ENCODE measurements at regions not wholly inside any gene's neighbourhood (a gene's known extent, or its start where the extent isn't known, plus 50 kb on each side); places are given as distances from the start of the nearest gene placed in this dataset.
"Not testable (repeated sequence)": the region's sequence is repeated elsewhere in the genome, so short reads cannot be mapped to it uniquely, and the experiment has no call there.

DNA sequence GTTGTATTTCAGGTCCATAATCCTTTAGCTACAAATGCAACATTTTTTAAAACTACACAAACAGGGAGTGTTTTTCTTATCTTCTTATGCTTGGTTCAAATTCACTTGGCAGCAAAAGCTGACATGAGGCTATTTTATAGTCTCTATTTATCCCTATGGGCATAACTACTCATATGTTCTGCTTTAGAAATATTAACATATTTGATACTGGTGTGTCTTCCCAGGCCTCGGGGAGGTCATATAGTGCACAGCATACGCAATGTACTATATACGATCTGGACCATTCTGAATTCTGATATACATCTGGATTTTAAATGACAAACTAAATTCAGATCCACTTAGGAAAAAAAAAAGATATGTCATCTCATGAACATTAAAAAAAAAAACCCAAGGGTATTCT lies 69.2 kb downstream of the TFAP2C start:
- ChIA-PET CTCF (interaction anchor here (0.7 kb wide), 1 partner anchor 16 kb away, joined by 3 read pairs; no protein-coding TSS in a partner anchor), POLR2A (interaction anchor here (0.6 kb wide), 1 partner anchor 93 kb away, joined by 3 read pairs; no protein-coding TSS in a partner anchor)
- TF ChIP-seq, protein P1, sequence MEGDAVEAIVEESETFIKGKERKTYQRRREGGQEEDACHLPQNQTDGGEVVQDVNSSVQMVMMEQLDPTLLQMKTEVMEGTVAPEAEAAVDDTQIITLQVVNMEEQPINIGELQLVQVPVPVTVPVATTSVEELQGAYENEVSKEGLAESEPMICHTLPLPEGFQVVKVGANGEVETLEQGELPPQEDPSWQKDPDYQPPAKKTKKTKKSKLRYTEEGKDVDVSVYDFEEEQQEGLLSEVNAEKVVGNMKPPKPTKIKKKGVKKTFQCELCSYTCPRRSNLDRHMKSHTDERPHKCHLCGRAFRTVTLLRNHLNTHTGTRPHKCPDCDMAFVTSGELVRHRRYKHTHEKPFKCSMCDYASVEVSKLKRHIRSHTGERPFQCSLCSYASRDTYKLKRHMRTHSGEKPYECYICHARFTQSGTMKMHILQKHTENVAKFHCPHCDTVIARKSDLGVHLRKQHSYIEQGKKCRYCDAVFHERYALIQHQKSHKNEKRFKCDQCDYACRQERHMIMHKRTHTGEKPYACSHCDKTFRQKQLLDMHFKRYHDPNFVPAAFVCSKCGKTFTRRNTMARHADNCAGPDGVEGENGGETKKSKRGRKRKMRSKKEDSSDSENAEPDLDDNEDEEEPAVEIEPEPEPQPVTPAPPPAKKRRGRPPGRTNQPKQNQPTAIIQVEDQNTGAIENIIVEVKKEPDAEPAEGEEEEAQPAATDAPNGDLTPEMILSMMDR (IDR thresholded peaks at IDR 0.05; ENCODE audit: control extremely low read depth, extremely low read depth, low read depth, missing control alignments): no peak
- DNase-seq (ENCODE audit: extremely low spot score): no peak

DNA sequence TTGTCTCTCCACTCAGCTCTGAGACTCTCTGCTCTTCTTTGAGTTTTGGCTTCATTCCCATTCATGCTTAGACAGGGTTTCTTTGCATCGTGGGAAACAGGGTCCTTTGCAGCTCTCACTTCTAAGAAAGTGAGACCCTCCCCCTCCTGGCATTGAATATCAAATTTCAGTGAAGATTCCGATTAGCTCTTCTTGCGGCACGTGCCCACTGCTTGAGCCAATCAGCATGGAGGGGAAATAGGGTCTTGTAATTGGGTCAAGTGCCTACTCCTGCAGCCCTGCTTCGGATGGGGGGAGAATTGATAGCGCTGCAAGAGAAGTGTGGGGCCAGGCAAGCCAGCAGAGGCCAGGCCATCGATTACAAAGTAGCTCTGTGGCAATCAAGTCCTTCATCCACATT lies 69.6 kb downstream of the TFAP2C start:
- TF ChIP-seq, protein P1 (IDR thresholded peaks at IDR 0.05; ENCODE audit: control extremely low read depth, extremely low read depth, low read depth, missing control alignments): no peak
- no peak for DNase-seq (ENCODE audit: extremely low spot score)
- ChIA-PET POLR2A (interaction anchor here (0.6 kb wide), 1 partner anchor 93 kb away, joined by 3 read pairs; no protein-coding TSS in a partner anchor), CTCF (interaction anchor here (0.7 kb wide), 1 partner anchor 16 kb away, joined by 3 read pairs; no protein-coding TSS in a partner anchor)

DNA sequence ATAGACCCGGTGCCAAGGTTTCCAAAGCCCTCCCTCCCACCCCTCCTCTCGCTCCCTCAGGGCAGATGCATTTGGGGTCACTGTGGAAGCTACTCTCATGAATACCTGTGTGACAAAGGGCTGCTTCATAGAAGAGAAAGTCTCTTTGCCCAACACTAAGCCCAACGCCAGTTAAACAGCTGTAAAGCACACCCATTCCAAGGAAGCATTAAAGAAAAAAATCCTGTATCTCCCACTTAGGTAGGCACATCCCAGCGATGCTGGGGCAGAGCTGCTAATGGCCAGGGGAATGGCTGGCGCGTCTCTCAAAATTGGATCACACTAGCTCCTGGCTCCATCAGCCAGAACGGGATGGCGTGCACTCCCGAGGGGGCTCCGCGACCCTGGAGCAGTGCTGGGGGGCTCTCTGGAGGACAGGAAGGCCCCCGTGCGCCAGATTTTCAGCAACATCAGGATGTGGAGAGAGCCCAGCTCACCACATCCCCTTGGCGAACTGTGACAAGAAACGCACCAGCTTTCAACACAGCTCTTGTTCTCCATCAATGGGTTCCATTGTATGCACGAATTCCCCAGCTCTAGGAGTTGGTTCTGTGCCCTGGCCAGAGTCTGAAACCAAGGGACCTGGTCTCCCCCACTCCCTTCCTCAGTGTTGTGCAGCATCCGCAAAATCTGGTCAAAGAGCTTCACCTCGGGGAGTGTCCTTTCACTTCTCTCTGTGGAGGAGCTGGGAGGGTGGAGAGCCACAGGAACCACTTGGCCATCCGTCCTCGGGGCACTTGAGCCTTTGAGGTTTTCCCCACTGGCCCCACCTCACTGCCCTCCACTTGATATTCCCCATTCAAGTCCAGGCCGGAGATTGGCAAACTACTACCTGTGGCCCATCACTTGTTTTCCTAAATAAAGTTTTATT lies 74.1 kb downstream of the TFAP2C start:
- ChIA-PET POLR2A (no interaction called here), CTCF (interaction anchor here (0.9 kb wide), 1 partner anchor 894 kb away, joined by 3 read pairs; no protein-coding TSS in a partner anchor)
- no peak for DNase-seq (ENCODE audit: extremely low spot score)
- TF ChIP-seq, protein P1 (IDR thresholded peaks at IDR 0.05; ENCODE audit: control extremely low read depth, extremely low read depth, low read depth, missing control alignments): no peak

DNA sequence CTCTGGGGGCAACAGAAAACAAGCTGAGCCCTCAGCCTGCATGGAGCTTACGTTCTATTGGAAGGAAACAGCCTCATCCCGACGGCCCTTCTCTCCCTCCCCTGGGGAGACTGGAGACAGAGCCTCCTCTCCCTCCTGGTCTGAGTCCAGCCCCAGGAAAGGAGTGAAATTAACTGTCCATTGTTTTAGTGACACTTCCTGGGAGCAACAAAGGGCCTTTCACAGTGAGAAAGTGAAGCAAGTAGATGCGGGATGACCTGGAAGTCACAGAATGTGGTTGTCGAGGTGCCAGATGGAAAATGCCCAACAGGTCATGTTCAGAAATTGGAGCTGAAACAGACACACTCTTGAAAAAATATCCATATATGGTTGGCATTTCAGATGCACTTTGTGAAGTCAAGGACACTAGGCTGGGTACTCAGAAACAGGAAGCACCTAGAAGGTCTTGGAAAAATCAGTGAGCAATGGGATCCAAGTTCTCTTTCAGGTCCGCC lies 77.8 kb downstream of the TFAP2C start:
- POLR2A ChIA-PET: no interaction called here
- no peak for DNase-seq (ENCODE audit: extremely low spot score)
- CTCF ChIA-PET: interaction anchor here (2.8 kb wide), 1 partner anchor 17 kb away, joined by 6 read pairs; no protein-coding TSS in a partner anchor
- TF ChIP-seq, protein P1 (IDR thresholded peaks at IDR 0.05; ENCODE audit: control extremely low read depth, extremely low read depth, low read depth, missing control alignments): no peak

DNA sequence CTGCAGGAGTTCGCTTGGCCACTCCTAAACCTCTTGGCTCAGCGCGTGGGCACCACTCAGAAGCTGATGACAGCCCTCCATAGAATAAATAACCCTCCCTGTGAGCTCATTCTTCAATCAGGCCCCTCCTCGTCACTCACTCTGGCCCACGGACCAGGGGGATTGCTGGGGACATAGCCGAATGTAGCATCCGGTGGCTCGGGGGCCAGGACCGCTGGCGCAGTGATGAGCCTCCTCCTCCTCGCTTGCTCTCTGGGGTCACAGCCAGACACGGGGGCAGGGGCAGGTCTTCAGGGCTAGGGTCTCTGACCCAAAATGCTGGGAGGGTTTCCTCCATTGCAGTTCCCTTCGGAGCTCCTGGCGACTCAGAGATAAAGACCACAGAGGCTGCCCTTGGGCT lies 79.9 kb downstream of the TFAP2C start:
- CTCF ChIA-PET: no interaction called here
- no peak for DNase-seq (ENCODE audit: extremely low spot score)
- POLR2A ChIA-PET: no interaction called here
- TF ChIP-seq, protein P1 (IDR thresholded peaks at IDR 0.05; ENCODE audit: control extremely low read depth, extremely low read depth, low read depth, missing control alignments): no peak

DNA sequence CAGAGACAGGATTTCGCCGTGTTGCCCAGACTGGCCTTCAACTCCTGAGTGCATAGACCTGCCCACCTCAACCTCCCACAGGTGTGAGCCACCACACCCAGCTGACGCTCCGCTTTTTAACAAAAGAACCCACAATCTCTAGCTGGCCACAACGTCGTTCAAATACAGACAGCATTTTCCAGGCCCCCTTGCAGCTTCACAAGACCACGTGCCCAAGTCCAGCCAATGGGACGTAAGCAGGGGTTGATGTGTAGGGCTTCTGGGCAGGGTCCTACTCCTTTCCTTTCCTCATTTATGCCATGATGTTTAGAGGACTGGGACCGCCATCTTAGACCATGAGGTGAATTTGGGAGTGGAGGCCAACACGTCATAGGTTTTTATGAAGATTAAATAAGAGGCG lies 81.0 kb downstream of the TFAP2C start:
- TF ChIP-seq, protein P1 (IDR thresholded peaks at IDR 0.05; ENCODE audit: control extremely low read depth, extremely low read depth, low read depth, missing control alignments): no peak
- ChIA-PET POLR2A (no interaction called here), CTCF (no interaction called here)
- DNase-seq (ENCODE audit: extremely low spot score): no peak

DNA sequence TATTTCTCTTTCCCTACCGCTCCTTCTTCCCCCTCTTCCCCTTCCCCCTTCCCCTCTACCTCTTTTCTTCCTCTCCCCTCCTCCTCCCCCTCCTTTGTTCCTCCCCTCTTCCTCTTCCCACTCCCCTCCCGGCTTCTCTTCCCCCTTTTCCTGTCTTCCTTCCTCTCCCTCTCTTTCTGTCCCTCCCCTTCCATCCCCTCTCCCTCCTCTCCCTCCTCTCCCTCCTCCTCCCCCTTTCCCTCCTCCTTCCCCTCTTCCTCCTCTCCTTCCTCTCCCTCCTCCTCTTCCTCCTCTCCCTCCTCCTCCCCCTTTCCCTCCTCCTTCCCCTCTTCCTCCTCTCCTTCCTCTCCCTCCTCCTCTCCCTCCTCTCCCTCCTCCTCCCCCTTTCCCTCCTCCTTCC lies 81.5 kb downstream of the TFAP2C start:
- POLR2A ChIA-PET; DNase-seq (ENCODE audit: extremely low spot score); CTCF ChIA-PET: not testable (repeated sequence)
